ENCODE measurements at regions not wholly inside any gene's neighbourhood (a gene's known extent, or its start where the extent isn't known, plus 50 kb on each side); places are given as distances from the start of the nearest gene placed in this dataset.

DNA sequence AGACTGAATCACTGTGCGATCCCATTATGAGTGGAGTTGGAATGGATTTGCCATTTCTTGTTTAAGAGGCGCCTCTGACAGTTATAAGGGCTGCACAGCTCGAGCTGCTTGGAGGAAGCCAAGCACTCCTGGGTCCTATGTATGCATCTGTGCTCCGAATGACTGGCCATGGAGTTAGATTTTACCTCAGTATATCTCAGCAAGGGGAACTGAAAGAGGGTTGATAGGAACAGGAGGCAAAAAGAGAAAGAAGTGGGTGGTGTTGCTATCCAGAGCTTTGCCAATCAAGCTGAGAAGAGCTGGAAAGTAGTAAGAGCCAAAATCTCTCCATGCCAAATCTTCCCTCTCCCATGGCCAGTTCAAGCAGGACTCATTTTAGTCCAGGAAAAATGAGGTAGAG lies 632.0 kb upstream of the KIRREL3 start:
- no peak for FAIRE-seq
- no peak for DNase-seq (ENCODE audit: insufficient read length, low spot score)

DNA sequence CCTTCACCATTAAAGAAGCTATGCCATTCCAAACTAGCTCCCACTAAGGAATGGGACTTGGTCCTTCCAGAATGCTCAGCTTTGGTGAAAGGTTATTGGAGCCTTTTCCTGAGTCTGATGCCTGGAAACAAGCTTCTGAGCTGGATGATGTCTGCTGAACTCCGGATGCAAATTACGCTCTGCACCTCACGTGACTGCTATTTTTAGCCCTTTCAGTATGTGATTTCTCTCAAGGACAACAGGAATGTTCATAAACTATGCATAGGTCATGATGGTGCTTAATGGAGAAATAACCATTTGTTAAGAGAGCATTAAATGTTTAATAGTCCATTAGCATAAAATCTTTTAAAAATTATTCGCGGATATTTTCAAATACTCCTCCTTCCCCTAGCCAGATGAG lies 631.4 kb upstream of the KIRREL3 start:
- DNase-seq (ENCODE audit: insufficient read length, low spot score) (no peak), FAIRE-seq (no peak)

DNA sequence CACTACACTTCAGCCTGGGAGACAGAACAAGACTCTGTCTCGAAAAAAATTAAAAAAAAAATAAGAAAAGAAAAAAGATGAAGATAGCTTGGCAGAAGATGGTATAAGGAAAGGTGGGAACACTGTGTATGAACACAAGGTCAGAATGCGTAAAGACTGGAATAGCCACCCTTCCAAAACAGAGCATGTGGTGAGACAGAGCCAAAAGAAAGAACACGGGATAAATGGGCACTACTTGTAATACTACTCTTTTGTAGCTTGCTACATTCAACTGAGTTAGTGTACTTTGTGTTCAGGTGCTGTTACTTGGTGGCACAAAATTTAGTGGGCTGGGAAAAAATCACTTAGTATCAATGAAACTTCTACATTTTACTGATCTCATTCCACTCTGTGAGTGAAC lies 628.6 kb upstream of the KIRREL3 start:
- DNase-seq (ENCODE audit: insufficient read length, low spot score) (no peak), FAIRE-seq (no peak)

DNA sequence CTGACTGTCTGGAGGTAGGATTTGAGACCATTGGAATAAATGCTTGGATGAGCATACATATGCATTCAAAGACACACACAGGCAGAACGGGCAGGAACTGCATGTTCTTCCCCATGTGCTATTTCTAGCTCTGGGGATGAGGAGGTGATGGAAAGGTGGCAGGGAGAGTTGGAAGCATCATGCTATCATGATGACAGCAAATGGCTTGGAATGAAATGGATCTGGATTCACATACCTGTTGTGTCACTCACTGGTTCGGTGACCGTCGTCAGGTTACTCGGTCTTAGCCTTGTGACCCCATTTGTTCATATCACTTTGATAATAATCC lies 627.9 kb upstream of the KIRREL3 start:
- DNase-seq (ENCODE audit: insufficient read length, low spot score), result no peak
- FAIRE-seq, result no peak

DNA sequence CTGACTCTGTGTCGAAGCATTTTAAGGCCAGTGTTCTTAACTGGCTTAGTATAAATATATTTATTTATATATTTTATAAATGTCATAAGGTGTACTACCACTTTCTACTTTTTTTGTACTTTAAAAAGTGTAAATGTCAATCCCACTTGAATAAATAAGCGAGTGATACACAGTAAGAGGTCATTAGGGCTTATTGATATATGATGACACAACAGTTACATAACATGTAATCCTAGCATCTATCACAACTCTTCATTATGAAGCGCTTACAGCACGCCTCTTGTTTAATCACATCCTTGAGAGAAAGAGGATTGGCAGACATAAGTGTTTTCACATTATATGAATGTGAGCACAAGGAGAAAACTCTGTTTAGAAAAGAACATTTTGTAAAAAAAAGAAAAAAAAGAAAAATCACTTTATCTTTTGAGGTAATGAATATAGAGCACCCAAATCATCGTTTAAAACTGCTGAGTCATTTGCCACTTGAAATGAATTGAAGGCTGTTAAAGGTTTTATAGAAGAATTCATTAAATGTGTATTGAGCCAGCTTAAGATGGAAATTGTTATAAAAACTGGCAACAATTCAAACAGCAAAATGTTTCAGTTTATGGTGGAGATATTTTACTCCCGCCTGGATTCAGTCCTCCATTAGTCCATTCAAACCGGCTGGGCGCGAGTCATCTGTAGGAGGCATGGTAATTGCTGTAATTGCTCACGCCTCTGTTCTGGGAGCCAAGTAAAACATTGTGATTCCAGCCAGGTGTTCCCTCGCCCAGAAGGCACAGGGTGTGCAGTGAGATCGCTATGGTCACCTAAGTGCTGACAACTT lies 627.3 kb upstream of the KIRREL3 start:
- no peak for FAIRE-seq
- DNase-seq (ENCODE audit: insufficient read length, low spot score), result no peak

DNA sequence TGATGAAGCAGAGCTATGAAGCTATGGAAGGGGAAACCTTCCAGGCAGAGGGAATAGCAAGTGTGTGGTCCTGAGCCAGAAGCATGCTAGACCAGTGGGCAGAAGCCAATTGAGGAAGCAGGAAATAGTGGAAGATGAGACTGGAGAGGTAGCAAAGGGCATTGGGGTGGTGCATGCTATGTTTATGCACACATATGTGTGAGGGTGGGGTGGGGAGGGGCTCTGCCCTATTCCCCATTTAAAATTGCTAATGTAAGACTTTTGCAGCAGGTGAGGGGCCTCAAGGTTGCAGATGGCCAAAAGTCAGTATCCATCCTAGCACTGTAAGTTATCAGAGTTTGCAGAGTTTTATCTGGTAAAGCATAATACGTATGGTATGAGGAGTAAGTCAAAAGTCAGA lies 626.6 kb upstream of the KIRREL3 start:
- FAIRE-seq, result no peak

DNA sequence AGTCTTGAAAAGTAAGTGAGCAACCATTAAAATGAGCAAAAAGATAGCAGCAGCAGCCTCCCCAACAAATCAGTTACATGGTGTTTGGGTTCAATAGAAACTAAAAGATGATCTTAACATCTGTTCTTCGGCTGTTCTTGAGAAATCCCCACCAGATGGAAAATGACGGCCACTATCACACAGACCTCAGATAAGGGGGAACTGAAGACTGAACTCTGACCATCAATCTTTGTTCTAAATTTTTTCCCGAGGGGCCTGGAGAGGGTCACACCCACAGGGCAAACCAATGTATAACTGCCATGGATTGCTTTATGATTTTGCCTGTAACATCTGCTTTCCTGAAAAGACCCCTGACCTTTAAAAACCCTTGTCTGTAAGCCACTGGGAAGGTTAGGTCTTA lies 624.8 kb upstream of the KIRREL3 start:
- FAIRE-seq, result no peak
- no peak for DNase-seq (ENCODE audit: insufficient read length, low spot score)

More for the DNA sequence above, 626.6 kb upstream of the KIRREL3 start:
- DNase-seq (ENCODE audit: insufficient read length, low spot score), result no peak

DNA sequence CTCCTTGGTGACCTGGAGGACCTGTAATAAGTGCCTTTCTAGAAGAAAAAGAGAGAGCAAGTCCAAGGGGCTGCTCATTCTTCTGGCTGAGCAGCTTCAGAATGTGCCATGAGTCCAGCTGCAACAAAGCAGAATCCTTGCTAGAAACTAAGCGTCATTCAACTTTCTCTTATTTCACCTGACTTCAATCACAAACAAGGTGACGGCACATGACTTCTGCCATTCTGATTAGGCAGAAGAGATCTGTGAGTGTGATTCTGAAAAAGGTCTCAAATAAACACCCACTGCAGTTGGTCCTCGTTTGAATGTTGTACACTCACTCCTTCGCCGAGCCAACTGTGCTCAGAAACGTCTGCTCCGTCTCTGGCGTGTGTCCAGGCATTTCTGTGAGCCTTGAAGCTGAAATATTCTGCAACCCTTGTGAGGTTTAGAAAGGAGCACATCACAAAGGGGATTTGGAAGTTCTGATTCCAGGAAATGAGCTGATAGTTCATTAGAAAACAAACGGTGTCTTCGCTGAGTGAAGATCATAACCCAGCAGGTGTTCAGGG lies 623.8 kb upstream of the KIRREL3 start:
- DNase-seq (ENCODE audit: insufficient read length, low spot score), result no peak

DNA sequence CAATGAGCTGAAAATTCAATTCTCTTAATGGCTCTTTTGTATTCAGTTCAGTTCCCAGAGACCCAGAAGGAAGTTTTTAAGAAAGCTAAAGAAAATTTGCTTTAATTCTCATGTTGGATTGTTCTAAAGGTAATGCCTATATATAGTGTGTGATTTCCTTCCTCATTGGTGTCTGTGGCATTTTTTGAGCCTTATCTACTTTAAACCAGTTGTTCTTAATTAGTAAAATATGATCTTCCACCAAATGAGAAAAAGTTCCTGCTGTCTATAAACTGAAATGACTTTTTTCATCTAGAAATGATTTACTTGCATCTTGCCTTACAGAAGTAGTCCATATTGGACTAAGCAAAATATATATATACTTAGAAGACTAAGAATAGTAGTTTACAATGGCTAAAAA lies 622.1 kb upstream of the KIRREL3 start:
- no peak for FAIRE-seq
- DNase-seq (ENCODE audit: insufficient read length, low spot score), result no peak

More for the DNA sequence above, 623.8 kb upstream of the KIRREL3 start:
- no peak for FAIRE-seq

DNA sequence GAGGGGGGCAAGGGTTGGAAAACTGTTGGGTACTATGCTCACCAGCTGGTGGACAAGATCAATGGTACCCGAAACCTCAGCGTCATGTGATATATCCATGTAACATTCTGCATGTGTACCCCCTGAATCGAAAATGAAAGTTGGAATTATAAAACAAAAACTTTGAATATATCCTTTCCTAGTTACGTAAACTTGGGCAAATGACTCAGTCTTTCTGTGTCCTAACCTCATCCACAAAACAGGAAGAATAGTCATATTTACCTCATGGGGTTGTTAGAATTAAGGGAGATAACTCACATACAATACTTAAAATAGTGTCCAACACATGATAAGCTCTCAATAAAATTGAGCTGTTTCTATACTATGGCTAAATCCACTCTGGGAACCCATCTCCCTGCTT lies 620.1 kb upstream of the KIRREL3 start:
- no peak for DNase-seq (ENCODE audit: insufficient read length, low spot score)
- no peak for FAIRE-seq

DNA sequence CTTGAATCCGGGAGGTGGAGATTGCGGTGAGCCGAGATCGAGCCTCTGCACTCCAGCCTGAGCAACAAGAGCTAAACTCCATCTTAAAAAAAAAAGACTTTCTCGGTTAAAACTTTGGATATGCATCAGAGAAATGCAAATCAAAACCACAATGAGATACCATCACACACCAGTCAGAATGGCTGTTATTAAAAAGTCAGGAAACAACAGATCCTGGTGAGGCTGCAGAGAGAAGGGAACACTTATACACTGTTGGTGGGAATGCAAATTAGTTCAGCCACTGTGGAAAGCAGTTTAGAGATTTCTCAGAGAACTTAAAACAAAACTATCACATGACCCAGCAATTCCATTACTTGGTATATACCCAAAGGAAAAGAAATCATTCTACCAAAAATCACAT lies 619.4 kb upstream of the KIRREL3 start:
- FAIRE-seq (no peak), DNase-seq (ENCODE audit: insufficient read length, low spot score) (no peak)

DNA sequence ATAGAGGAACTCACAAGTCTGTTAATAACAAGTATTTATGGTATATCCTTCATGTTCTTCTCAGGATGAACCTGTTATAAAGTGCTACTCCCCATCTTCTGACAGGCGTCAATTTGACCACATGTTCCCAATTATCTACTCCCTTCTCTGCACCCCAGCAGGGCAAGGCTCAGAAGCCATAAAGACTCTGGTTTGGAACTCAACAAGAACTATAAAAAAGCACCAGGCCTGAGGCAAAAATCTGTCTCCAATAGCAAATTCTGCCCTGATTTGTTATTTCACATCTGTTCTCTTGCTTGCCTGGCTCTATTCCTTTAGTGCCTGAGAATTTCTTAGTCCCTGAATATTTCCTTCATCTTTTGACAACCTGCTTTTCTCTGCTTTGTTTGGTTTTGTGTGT lies 618.2 kb upstream of the KIRREL3 start:
- DNase-seq (ENCODE audit: insufficient read length, low spot score), result no peak
- FAIRE-seq, result no peak

DNA sequence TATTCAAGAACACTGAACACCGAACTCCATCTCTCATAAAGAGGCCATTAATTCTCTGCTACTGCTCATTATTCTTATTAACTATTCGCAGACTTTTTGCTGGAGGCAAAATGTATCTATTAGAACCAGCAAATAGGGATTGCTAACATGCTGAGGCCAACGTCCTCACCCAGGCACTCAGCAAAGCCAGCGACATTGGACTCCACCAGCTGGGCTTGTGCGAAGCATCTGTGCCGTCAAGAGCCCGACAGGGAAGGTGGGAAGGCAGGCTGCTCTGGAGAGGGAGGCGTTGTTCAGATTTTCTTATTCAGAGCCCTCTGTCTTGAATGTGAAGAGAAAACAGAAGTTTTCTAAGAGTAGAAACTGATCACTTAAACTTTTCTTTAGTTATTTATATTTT lies 615.6 kb upstream of the KIRREL3 start:
- FAIRE-seq (no peak), DNase-seq (ENCODE audit: insufficient read length, low spot score) (no peak)

DNA sequence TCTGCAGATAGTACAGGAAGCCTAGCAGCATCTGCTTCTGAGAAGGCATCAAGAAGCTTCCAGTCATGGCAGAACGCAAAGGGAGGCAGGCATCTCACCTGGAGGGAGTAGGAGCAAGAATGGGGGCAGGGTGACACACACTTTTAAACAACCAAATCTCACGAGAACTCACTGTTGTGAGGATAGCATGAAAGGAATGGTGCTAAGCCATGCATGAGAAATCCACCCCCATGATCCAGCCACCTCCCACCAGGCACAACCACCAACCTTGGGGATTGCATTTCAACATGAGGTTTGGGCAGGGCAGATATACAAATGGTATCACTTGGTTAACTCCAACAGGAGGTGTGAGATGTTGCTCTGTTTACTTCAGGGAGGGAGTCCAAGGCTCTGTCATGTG lies 612.0 kb upstream of the KIRREL3 start:
- no peak for DNase-seq (ENCODE audit: insufficient read length, low spot score)
- no peak for FAIRE-seq

DNA sequence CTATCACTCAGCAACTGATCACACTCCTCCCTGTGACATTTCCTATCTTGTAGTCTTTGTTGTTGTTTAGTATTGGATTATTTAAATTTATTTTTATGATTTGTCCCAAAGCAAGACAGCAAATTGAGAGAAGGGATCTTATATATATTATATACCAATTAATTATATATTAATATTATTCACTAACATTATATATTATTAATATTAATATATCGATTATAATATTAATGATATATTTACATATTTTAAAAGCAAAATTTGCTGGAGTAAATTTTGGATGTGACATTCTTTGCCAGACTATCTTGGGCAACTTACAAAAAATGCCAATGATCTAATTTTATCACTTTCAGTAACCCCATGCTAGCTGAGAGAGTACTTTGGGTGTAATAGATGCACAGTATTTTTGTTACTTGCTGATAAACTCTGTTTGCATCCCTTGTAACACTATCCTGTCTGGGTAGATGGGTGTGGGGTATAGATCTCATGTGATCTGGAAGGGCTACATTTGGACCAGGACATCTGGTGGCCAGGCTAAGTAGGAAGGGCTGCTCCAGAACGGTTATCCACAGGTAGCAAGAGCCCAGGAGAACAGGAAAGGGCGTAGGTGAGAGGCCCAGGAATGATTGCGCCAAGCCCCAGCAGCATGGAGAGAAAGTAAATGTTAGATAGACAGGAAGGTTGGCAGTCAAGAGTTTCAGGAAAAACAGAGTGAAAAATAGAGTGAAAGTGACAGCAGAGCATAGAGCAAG lies 608.6 kb upstream of the KIRREL3 start:
- FAIRE-seq (no peak), DNase-seq (ENCODE audit: insufficient read length, low spot score) (no peak)

DNA sequence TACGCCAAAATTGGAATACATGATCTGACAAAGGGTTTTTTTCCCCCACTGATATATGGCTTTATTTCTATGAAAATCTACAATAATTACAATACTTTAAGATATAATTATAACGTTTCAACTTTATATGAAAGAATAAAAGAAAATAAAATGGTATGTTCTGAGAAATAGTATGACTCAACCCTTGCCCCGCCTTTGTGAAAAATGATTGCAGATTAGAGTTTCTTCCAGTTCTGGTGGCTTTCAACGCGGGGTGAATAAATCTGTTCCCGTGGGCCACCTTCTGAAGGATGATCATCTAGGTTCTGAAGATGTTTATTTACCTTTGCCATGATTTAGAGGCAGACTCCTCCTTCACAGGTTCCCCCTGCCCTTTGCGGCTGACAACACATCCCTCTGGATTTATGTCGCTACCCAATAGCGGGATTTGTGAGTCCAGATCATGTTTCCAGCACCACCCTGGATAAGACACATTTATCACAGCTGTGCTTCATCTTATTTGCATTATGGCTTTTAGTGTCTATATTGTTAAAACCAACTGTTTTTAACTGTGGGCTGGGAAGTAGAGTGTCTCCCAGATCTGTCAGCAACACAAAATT lies 607.0 kb upstream of the KIRREL3 start:
- no peak for FAIRE-seq
- no peak for DNase-seq (ENCODE audit: insufficient read length, low spot score)

DNA sequence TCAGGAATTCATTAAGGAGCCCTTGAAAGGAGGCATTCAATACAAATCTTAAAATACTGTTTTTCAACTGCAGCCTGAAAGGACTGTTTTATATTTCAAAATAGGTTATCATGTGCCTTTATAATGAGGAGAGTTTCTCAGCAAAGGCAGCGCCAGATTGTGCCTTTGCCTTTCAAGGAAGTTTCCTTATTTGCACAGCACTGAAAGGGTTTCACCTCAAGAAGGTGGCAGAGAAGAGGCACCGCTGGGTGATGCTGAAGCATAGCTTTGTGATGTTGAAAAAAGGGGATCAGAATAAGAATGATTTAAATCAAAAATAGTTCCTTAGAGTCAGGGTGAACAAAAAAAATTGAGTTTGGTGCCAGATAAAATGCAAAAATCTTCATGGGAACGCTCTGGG lies 601.0 kb upstream of the KIRREL3 start:
- no peak for DNase-seq (ENCODE audit: insufficient read length, low spot score)
- no peak for FAIRE-seq

DNA sequence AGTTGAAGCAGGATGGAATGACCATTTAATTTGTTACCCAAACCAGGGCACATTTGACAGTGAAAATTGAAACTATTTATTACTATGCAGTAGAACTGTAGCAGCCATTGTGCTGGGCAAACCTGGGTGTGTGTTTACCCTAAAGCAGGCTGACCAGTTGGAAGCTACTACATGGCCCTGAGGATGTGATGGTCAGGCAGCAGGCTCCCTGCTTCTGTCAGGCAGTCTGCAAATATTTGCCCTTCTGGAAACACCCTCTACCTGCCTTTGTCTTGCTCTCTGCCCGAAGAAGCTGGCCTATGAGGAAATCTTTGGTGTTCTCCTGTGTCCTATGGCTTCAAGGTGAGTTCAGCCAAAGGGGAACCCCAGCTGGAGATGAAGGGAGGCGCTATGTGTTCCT lies 600.1 kb upstream of the KIRREL3 start:
- DNase-seq (ENCODE audit: insufficient read length, low spot score) (no peak), FAIRE-seq (no peak)

DNA sequence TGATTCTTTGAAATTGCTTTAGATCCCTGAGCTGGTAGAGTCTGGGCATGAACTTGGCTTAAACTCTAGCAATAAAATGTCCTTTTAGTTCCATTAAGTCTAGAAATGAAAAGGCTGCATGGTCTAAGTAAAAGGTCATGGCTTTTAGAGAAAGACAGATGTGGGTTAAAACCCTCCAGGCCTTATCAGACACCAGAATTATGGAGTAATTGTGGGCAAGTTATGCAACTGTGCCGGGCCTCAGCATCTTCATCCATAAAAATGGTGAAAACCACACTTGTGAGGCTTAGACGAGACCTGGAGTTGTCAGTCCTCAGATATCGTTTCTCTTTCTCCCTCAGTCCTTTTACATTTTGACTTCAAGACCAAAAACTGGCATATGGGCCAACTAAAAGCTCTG lies 597.9 kb upstream of the KIRREL3 start:
- no peak for FAIRE-seq

DNA sequence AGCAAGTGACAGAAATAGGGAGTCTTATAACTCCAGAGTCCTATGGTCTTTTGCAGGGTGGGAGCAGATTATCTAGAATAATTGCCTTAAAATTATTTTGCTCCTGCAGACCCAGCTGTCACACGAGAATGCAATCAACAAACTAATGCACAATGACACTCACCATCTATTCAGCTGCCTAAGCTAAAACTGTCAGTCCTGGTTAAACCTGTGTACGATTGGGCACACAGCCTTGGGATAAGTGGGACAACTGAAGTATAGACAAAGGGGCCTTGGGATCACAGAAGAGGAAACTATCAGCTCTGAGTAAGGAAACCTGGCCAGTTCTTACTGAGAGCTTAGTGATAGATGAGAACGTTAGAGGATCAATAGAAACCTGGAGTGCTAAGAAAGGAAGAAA lies 595.9 kb upstream of the KIRREL3 start:
- no peak for FAIRE-seq
- DNase-seq (ENCODE audit: insufficient read length, low spot score), result no peak

More for the DNA sequence above, 597.9 kb upstream of the KIRREL3 start:
- DNase-seq (ENCODE audit: insufficient read length, low spot score), result no peak

DNA sequence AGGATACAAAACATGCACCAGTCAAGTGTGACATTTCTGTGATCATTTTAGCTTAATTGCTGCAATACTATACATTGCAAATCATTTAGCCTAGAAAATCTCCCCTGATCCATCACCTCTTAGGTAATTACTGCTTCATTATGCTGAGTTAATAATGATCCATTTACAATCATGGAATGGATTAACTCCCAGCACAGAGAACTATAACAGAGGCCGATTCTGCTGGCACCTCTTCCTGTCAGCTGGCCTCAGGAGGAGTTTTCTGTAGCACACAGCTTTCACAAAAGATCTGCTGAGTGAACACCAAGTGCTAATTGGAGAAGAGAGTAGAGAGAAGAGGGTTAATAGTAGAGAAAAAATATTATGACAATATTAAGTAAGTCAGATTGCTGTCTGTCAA lies 591.8 kb upstream of the KIRREL3 start:
- FAIRE-seq (no peak), DNase-seq (ENCODE audit: insufficient read length, low spot score) (no peak)

DNA sequence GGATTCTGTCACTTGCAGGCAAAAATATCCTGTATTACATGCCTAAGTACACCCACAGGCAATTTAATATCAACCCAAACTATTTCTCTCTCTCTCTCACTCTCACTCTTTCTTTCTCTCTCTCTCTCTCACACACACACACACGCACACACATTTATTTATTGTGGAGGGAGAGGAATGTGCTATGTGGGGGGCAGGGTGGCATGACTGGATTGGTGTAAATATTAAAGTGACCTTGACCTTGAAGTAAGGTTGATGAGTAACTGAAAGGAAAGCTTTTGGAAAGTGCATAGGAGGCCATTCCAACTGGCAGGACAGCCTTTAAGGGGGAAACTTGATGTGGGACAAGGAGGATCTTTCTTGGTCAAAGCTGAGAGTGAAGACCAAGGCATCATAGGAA lies 589.7 kb upstream of the KIRREL3 start:
- FAIRE-seq, result no peak
- DNase-seq (ENCODE audit: insufficient read length, low spot score), result no peak
